Astrocyte (in vitro differentiated cells and primary cell): ENCODE measurements at regions not wholly inside any gene's neighbourhood (a gene's known extent, or its start where the extent isn't known, plus 50 kb on each side); places are given as distances from the start of the nearest gene placed in this dataset.

ENCODE experiments used
- DNase-seq: peaks from one replicate; pipeline ENCODE4 v3.0.0-alpha.2; 2010; ENCODE audit warnings: low read depth
- FAIRE-seq: peaks from 2 replicates; lab custom pipeline; 2011; peaks lifted over from hg19 to GRCh38; lab: Jason Lieb, UNC
- H2AFZ ChIP-seq: 2 replicates; pipeline ENCODE4 v1.6.0; 2012; ENCODE audit warnings: low read depth, low read length, inconsistent platforms
- H3K27ac ChIP-seq: 2 replicates; pipeline ENCODE4 v1.5.1; 2011; ENCODE audit warnings: low read depth, low read length, inconsistent platforms
- H3K27me3 ChIP-seq: 2 replicates; pipeline ENCODE4 v1.6.0; 2011; ENCODE audit warnings: low read length, inconsistent platforms; ENCODE audit not compliant: insufficient read depth
- H3K36me3 ChIP-seq: 2 replicates; pipeline ENCODE4 v1.5.1; 2011; ENCODE audit warnings: low read length, inconsistent platforms; ENCODE audit not compliant: insufficient read depth
- H3K4me1 ChIP-seq: 2 replicates; pipeline ENCODE4 v1.5.1; 2011; ENCODE audit warnings: low read length, inconsistent platforms; ENCODE audit not compliant: insufficient read depth
- H3K4me2 ChIP-seq: 2 replicates; pipeline ENCODE4 v1.6.0; 2012; ENCODE audit warnings: low read length, inconsistent platforms
- H3K4me3 ChIP-seq: 2 replicates; pipeline ENCODE4 v1.5.1; 2011; ENCODE audit warnings: low read depth, mild to moderate bottlenecking, low read length, inconsistent platforms; ENCODE audit not compliant: insufficient read depth
- H3K79me2 ChIP-seq: 2 replicates; pipeline ENCODE4 v1.6.0; 2012; ENCODE audit warnings: mild to moderate bottlenecking, low read length, inconsistent platforms; ENCODE audit not compliant: insufficient read depth
- H3K9ac ChIP-seq: 2 replicates; pipeline ENCODE4 v1.6.0; 2012; ENCODE audit warnings: mild to moderate bottlenecking, low read length, inconsistent platforms
- H3K9me3 ChIP-seq: 2 replicates; pipeline ENCODE4 v1.5.1; 2012; ENCODE audit warnings: low read depth, mild to moderate bottlenecking, low read length, inconsistent platforms; ENCODE audit not compliant: insufficient read depth
- H4K20me1 ChIP-seq: 2 replicates; pipeline ENCODE4 v1.6.0; 2012; ENCODE audit warnings: low read length, inconsistent platforms; ENCODE audit not compliant: insufficient read depth
- H3K27ac Mint-ChIP-seq: one replicate; pipeline ENCODE4 v1.8.0; 2021; ENCODE audit warnings: mild to moderate bottlenecking, mixed read lengths; ENCODE audit not compliant: unreplicated experiment
- H3K27me3 Mint-ChIP-seq: one replicate; pipeline ENCODE4 v1.8.0; 2021; ENCODE audit warnings: low read depth, mixed read lengths; ENCODE audit not compliant: unreplicated experiment
- H3K36me3 Mint-ChIP-seq: one replicate; pipeline ENCODE4 v1.8.0; 2021; ENCODE audit warnings: low read depth, mixed read lengths; ENCODE audit not compliant: unreplicated experiment
- H3K4me1 Mint-ChIP-seq: one replicate; pipeline ENCODE4 v1.8.0; 2021; ENCODE audit warnings: low read depth, mixed read lengths; ENCODE audit not compliant: unreplicated experiment
- H3K4me3 Mint-ChIP-seq: one replicate; pipeline ENCODE4 v1.8.0; 2021; ENCODE audit warnings: mild to moderate bottlenecking, moderate library complexity, mixed read lengths; ENCODE audit not compliant: unreplicated experiment
- H3K9me3 Mint-ChIP-seq: one replicate; pipeline ENCODE4 v1.8.0; 2021; ENCODE audit warnings: mild to moderate bottlenecking, mixed read lengths; ENCODE audit not compliant: unreplicated experiment
- CTCF ChIP-seq: IDR thresholded peaks from 2 replicates; pipeline ENCODE4 v1.5.1; 2011; ENCODE audit warnings: low read depth, mild to moderate bottlenecking, inconsistent platforms, low read length, moderate library complexity; ENCODE audit not compliant: insufficient read depth
- EZH2 ChIP-seq: IDR thresholded peaks from 2 replicates; pipeline ENCODE4 v1.6.1; 2012; ENCODE audit warnings: mild to moderate bottlenecking, low read length, inconsistent platforms; ENCODE audit not compliant: insufficient read depth

- Histone ChIP-seq H3K9me3 (peaks cover 17% of the 10 kb centered on the region), H3K27me3 (no peaks in the 10 kb centered on the region), H3K4me2 (no peak overlapping the region), H3K27ac (no peak overlapping the region), H4K20me1 (no peaks in the 10 kb centered on the region), H3K4me3 (no peak overlapping the region), H3K36me3 (no peaks in the 10 kb centered on the region), H3K79me2 (no peaks in the 10 kb centered on the region), H3K4me1 (no peaks in the 10 kb centered on the region), H3K9ac (no peak overlapping the region), H2AFZ (no peak overlapping the region)
- Mint-ChIP-seq H3K4me1 (no peaks in the 10 kb centered on the region), H3K9me3 (peaks cover 15% of the 10 kb centered on the region), H3K36me3 (no peaks in the 10 kb centered on the region), H3K27ac (no peak overlapping the region), H3K4me3 (no peak overlapping the region), H3K27me3 (no peaks in the 10 kb centered on the region)
- FAIRE-seq = no peak
- no peak for TF ChIP-seq EZH2
- no peak for TF ChIP-seq CTCF
- no peak for DNase-seq
Measured at GRCh38 chr13:19069684-19070397, 111.8 kb downstream of the TUBA3C start.

GRCh38 chr13:19068691-19069090 is 112.9 kb downstream of the TUBA3C start:
- peaks cover 13% of the 10 kb centered on the region for H3K9me3 ChIP-seq
- Mint-ChIP-seq H3K27ac (no peak overlapping the region), H3K27me3 (no peaks in the 10 kb centered on the region), H3K4me3 (no peak overlapping the region), H3K36me3 (no peaks in the 10 kb centered on the region), H3K9me3 (peaks cover 13% of the 10 kb centered on the region), H3K4me1 (no peaks in the 10 kb centered on the region)
- TF ChIP-seq CTCF (no peak), EZH2 (no peak)
- H3K4me3 ChIP-seq = no peak overlapping the region
- no peaks in the 10 kb centered on the region for H3K79me2 ChIP-seq
- H3K36me3 ChIP-seq = no peaks in the 10 kb centered on the region
- DNase-seq (no peak), FAIRE-seq (no peak)
- H2AFZ ChIP-seq = no peak overlapping the region
- no peaks in the 10 kb centered on the region for H3K4me1 ChIP-seq
- no peak overlapping the region for H3K9ac ChIP-seq
- no peaks in the 10 kb centered on the region for H4K20me1 ChIP-seq
- H3K27me3 ChIP-seq = no peaks in the 10 kb centered on the region
- H3K4me2 ChIP-seq = no peak overlapping the region
- no peak overlapping the region for H3K27ac ChIP-seq

GRCh38 chr13:19067767-19068166 is 113.9 kb downstream of the TUBA3C start:
- Histone ChIP-seq H2AFZ (no peak overlapping the region), H3K4me2 (no peak overlapping the region), H3K9ac (no peak overlapping the region), H4K20me1 (no peaks in the 10 kb centered on the region), H3K27ac (no peak overlapping the region), H3K4me1 (no peaks in the 10 kb centered on the region), H3K4me3 (no peak overlapping the region), H3K9me3 (peaks cover 13% of the 10 kb centered on the region), H3K36me3 (no peaks in the 10 kb centered on the region), H3K27me3 (no peaks in the 10 kb centered on the region), H3K79me2 (no peaks in the 10 kb centered on the region)
- H3K4me1 Mint-ChIP-seq = no peaks in the 10 kb centered on the region
- no peak for FAIRE-seq
- peaks cover 13% of the 10 kb centered on the region for H3K9me3 Mint-ChIP-seq
- H3K27ac Mint-ChIP-seq = no peak overlapping the region
- no peak overlapping the region for H3K4me3 Mint-ChIP-seq
- H3K27me3 Mint-ChIP-seq = no peaks in the 10 kb centered on the region
- no peak for TF ChIP-seq EZH2
- no peak for TF ChIP-seq CTCF
- DNase-seq = no peak
- H3K36me3 Mint-ChIP-seq = no peaks in the 10 kb centered on the region
